ENCODE measurements at regions not wholly inside any gene's neighbourhood (a gene's known extent, or its start where the extent isn't known, plus 50 kb on each side); places are given as distances from the start of the nearest gene placed in this dataset.

DNA sequence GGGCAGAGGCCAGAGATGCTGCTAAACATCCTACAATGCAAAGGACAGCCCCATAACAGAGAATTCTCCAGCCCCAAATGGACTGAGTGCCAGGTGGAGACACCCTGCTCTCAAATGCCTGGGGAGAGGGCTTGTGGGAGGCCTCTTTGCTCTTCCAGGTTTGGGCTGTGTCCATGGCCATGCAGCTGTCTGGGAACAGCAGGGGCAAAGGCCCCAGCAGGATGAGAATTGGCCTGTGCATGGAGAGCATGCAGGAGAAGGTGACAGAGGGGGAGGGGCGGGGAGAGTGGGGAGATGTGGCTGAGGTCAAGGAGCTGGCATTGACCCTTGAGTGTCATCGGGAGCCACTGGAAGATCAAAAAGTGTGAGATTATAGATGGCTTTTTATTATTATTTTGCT is 111.5 kb upstream of the ERCC6L2 start:
- Mint-ChIP-seq H3K36me3 (ENCODE audit: low read depth) (no peaks in the 10 kb centered on the region), H3K9me3 (no peaks in the 10 kb centered on the region), H3K27me3 (peaks cover 8% of the 10 kb centered on the region), H3K4me3 (no peak overlapping the region), H3K4me1 (peaks cover 7% of the 10 kb centered on the region), H3K27ac (no peak overlapping the region)
- CTCF ChIA-PET: no interaction called here
- no peak for DNase-seq
- POLR2A ChIA-PET: no interaction called here

GRCh38 chr9:95763006-95763405 is 112.5 kb upstream of the ERCC6L2 start:
- Mint-ChIP-seq H3K4me3 (no peak overlapping the region), H3K27ac (no peak overlapping the region), H3K9me3 (no peaks in the 10 kb centered on the region), H3K27me3 (peaks cover 8% of the 10 kb centered on the region), H3K4me1 (peaks cover 7% of the 10 kb centered on the region), H3K36me3 (ENCODE audit: low read depth) (no peaks in the 10 kb centered on the region)
- CTCF ChIA-PET: no interaction called here
- DNase-seq: no peak
- POLR2A ChIA-PET: no interaction called here

- POLR2A ChIA-PET: no interaction called here
Measured at GRCh38 chr9:95762322-95762721, 113.2 kb upstream of the ERCC6L2 start.

DNA sequence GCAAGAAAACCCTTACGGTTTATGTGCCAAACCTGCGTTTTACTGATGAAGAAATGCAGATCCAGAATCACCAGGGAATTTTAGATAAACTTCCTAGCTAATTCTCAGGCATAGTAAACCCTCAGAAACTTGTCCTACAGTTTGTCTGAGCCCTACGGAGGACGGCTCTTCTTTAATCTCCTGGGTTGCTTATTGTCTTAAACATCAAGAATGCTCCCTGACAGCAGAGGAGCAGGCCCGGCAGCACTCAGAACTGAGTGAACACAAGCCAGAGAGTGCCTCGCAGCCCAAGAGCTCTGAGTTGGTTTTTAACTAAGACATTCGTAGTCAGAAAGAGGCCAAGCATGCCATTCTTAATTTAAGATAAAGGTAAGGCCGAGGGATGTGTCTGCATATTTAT is 114.7 kb upstream of the ERCC6L2 start:
- POLR2A ChIA-PET: no interaction called here
- H3K4me3 Mint-ChIP-seq: no peak overlapping the region

More at GRCh38 chr9:95762322-95762721, 113.2 kb upstream of the ERCC6L2 start:
- Mint-ChIP-seq H3K9me3 (no peaks in the 10 kb centered on the region), H3K27ac (no peak overlapping the region), H3K36me3 (ENCODE audit: low read depth) (no peaks in the 10 kb centered on the region), H3K27me3 (peaks cover 8% of the 10 kb centered on the region), H3K4me3 (no peak overlapping the region), H3K4me1 (peaks cover 7% of the 10 kb centered on the region)
- CTCF ChIA-PET: no interaction called here
- peak; percentile 30 for DNase-seq

GRCh38 chr9:95757439-95757838 is 118.1 kb upstream of the ERCC6L2 start:
- CTCF ChIA-PET: no interaction called here
- Mint-ChIP-seq H3K27ac (no peak overlapping the region), H3K27me3 (peaks cover 23% of the 10 kb centered on the region), H3K4me1 (peaks cover 4% of the 10 kb centered on the region), H3K4me3 (no peak overlapping the region), H3K9me3 (no peaks in the 10 kb centered on the region), H3K36me3 (ENCODE audit: low read depth) (no peaks in the 10 kb centered on the region)
- DNase-seq: no peak
- POLR2A ChIA-PET: no interaction called here

More for the DNA sequence above, 114.7 kb upstream of the ERCC6L2 start:
- H3K4me1 Mint-ChIP-seq: peaks cover 7% of the 10 kb centered on the region
- no peaks in the 10 kb centered on the region for H3K9me3 Mint-ChIP-seq
- H3K27me3 Mint-ChIP-seq: peaks cover 8% of the 10 kb centered on the region
- no peaks in the 10 kb centered on the region for H3K36me3 Mint-ChIP-seq (ENCODE audit: low read depth)
- no peak for DNase-seq
- CTCF ChIA-PET: interaction anchor here (0.5 kb wide), 1 partner anchor 640 kb away, joined by 3 read pairs; no protein-coding TSS in a partner anchor
- no peak overlapping the region for H3K27ac Mint-ChIP-seq

DNA sequence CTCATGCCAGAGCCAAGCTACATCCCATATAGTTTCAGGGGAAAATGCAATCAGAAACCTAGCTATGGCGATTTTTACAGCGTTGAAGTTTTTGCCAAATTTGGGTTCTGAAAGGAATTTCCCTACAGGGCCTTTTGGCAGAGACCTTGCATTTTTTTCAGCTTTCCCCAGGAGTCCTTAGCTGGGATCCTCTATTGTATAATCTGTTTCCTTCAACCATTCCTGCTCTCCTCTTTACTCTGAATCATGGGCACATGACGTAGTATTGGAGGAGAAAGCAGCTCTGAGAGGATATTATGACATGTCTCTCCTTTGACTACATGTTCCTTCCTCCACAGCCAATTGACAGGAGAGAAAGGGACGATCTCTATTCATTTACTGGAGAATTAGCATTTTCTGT is 118.5 kb upstream of the ERCC6L2 start:
- peaks cover 2% of the 10 kb centered on the region for H3K4me1 Mint-ChIP-seq
- no peak overlapping the region for H3K27ac Mint-ChIP-seq
- H3K4me3 Mint-ChIP-seq: no peak overlapping the region
- POLR2A ChIA-PET: no interaction called here
- H3K27me3 Mint-ChIP-seq: peaks cover 23% of the 10 kb centered on the region
- H3K9me3 Mint-ChIP-seq: no peaks in the 10 kb centered on the region
- CTCF ChIA-PET: no interaction called here
- no peak for DNase-seq
- H3K36me3 Mint-ChIP-seq (ENCODE audit: low read depth): no peaks in the 10 kb centered on the region

GRCh38 chr9:95756101-95756500 is 119.4 kb upstream of the ERCC6L2 start:
- POLR2A ChIA-PET: no interaction called here
- Mint-ChIP-seq H3K27ac (no peak overlapping the region), H3K9me3 (no peaks in the 10 kb centered on the region), H3K27me3 (peaks cover 23% of the 10 kb centered on the region), H3K4me3 (no peak overlapping the region), H3K4me1 (peaks cover 1% of the 10 kb centered on the region), H3K36me3 (ENCODE audit: low read depth) (no peaks in the 10 kb centered on the region)
- CTCF ChIA-PET: no interaction called here
- DNase-seq: no peak

DNA sequence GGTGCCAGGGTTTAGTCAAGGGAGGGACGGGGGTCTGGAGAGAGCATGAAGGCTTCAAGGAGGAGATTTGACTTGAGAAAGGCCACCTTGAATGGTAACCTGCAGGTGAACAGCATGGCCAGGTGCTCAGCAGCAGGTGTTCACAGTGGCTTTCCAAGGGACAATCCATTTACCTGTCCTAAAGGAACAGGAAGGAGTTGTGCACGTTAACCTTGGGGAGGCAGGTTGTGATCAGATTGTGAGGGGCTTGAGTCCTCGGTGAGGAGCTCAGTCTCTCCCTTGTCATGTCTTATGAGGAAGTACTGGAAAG is 120.1 kb upstream of the ERCC6L2 start:
- peaks cover 7% of the 10 kb centered on the region for H3K4me1 Mint-ChIP-seq
- DNase-seq: no peak
- POLR2A ChIA-PET: no interaction called here
- CTCF ChIA-PET: no interaction called here
- H3K36me3 Mint-ChIP-seq (ENCODE audit: low read depth): no peaks in the 10 kb centered on the region
- no peak overlapping the region for H3K4me3 Mint-ChIP-seq
- no peaks in the 10 kb centered on the region for H3K9me3 Mint-ChIP-seq
- peaks cover 24% of the 10 kb centered on the region for H3K27me3 Mint-ChIP-seq
- no peak overlapping the region for H3K27ac Mint-ChIP-seq

- ChIA-PET CTCF (no interaction called here), POLR2A (no interaction called here)
- Mint-ChIP-seq H3K4me3 (no peak overlapping the region), H3K27ac (no peak overlapping the region), H3K9me3 (no peaks in the 10 kb centered on the region), H3K36me3 (ENCODE audit: low read depth) (no peaks in the 10 kb centered on the region), H3K4me1 (peaks cover 11% of the 10 kb centered on the region), H3K27me3 (peaks cover 24% of the 10 kb centered on the region)
- no peak for DNase-seq
Measured at GRCh38 chr9:95754533-95755420, 120.7 kb upstream of the ERCC6L2 start.

- H3K36me3 Mint-ChIP-seq (ENCODE audit: low read depth): no peaks in the 10 kb centered on the region
- POLR2A ChIA-PET: no interaction called here
- H3K27me3 Mint-ChIP-seq: peaks cover 24% of the 10 kb centered on the region
- no peak overlapping the region for H3K27ac Mint-ChIP-seq
- no peak overlapping the region for H3K4me3 Mint-ChIP-seq
- CTCF ChIA-PET: no interaction called here
- peaks cover 15% of the 10 kb centered on the region for H3K4me1 Mint-ChIP-seq
- H3K9me3 Mint-ChIP-seq: no peaks in the 10 kb centered on the region
- no peak for DNase-seq
Measured at GRCh38 chr9:95753762-95754465, 121.6 kb upstream of the ERCC6L2 start.

- H3K4me3 Mint-ChIP-seq: no peak overlapping the region
- H3K4me1 Mint-ChIP-seq: peaks cover 15% of the 10 kb centered on the region
- H3K27me3 Mint-ChIP-seq: peaks cover 33% of the 10 kb centered on the region
- DNase-seq: no peak
- ChIA-PET POLR2A (no interaction called here), CTCF (no interaction called here)
- H3K9me3 Mint-ChIP-seq: no peaks in the 10 kb centered on the region
- no peak overlapping the region for H3K27ac Mint-ChIP-seq
- peaks cover 4% of the 10 kb centered on the region for H3K36me3 Mint-ChIP-seq (ENCODE audit: low read depth)
Measured at GRCh38 chr9:95752129-95752731, 123.3 kb upstream of the ERCC6L2 start.

DNA sequence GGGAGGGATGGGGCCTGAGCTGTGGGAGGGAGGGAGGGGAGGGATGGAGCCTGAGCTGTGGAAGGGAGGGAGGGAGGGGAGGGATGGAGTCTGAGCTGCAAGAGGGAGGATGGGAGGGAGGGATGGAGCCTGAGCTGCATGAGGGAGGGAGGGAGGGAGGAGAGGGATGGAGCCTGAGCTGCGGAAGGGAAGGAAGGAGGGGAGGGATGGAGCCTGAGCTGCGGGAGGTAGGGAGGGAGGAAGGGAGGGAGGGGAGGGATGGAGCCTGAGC is 124.0 kb upstream of the ERCC6L2 start:
- H3K27ac Mint-ChIP-seq: no peak overlapping the region
- H3K27me3 Mint-ChIP-seq: peaks cover 33% of the 10 kb centered on the region
- no peak overlapping the region for H3K4me3 Mint-ChIP-seq
- ChIA-PET POLR2A (no interaction called here), CTCF (no interaction called here)
- peaks cover 4% of the 10 kb centered on the region for H3K36me3 Mint-ChIP-seq (ENCODE audit: low read depth)
- DNase-seq: no peak
- peaks cover 15% of the 10 kb centered on the region for H3K4me1 Mint-ChIP-seq
- no peaks in the 10 kb centered on the region for H3K9me3 Mint-ChIP-seq

GRCh38 chr9:95750725-95751519 is 124.6 kb upstream of the ERCC6L2 start:
- POLR2A ChIA-PET: no interaction called here
- H3K27ac Mint-ChIP-seq: peak overlapping the region; percentile 35
- peak; percentile 67 for DNase-seq
- no peak overlapping the region for H3K4me3 Mint-ChIP-seq
- H3K4me1 Mint-ChIP-seq: peaks cover 15% of the 10 kb centered on the region
- no peaks in the 10 kb centered on the region for H3K9me3 Mint-ChIP-seq
- H3K27me3 Mint-ChIP-seq: peaks cover 33% of the 10 kb centered on the region
- CTCF ChIA-PET: no interaction called here
- H3K36me3 Mint-ChIP-seq (ENCODE audit: low read depth): peaks cover 4% of the 10 kb centered on the region

Data from activated CD4-positive, alpha-beta memory T cell treated with anti-CD3 and anti-CD28 coated beads, Interleukin-2, amount 10 ng/mL, durations not matched to agents 7 days and 5 days (primary cell).